ENCODE measurements at regions not wholly inside any gene's neighbourhood (a gene's known extent, or its start where the extent isn't known, plus 50 kb on each side); places are given as distances from the start of the nearest gene placed in this dataset.

DNA sequence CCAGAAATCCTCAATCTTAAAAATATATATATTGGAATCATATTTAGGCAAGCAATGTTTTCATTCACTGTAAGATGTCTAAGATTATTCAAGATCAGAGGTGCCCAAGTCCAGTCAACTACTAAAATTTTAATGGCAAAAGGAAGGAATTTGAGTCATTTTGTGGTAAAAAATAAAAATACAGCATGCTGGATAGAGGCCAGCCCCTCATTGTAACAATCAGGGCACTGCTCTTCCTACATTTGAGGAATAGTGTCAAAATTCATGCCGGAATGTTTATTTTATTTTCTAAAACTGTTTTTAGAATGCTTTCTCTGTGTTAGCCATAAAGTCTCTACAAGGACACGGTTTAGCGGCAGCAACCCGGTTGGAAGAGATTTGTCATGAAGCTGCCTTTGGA, 49.9 kb upstream of the SRD5A3 start:
- Histone ChIP-seq H3K9me3 (no peaks in the 10 kb centered on the region), H3K4me3 (no peak overlapping the region), H3K27ac (replicated peaks in 1 of 4) (no peak overlapping the region), H3K4me1 (peaks cover 0 to 4% (median 0%) of the 10 kb centered on the region in 4 donors), H3K27me3 (no peaks in the 10 kb centered on the region), H3K36me3 (no peaks in the 10 kb centered on the region)
- WGBS: 63% methylated on average over 4 of the region's 4 CpGs
- intact Hi-C loops (cut with DNase I): no loop called here
- TF ChIP-seq EP300 (IDR thresholded peaks at IDR 0.05) (no peak), CTCF (IDR thresholded peaks at IDR 0.05) (no peak), POLR2AphosphoS5 (IDR thresholded peaks at IDR 0.05) (no peak), POLR2A (IDR thresholded peaks at IDR 0.05; ENCODE audit: low read depth) (no peak)
- no peak for DNase-seq (ENCODE audit: extremely low spot score)

Small RNA genes in the stretch of these regions (small RNA-seq; reads per million reads assigned to genes)
- 0 reads per million in 3 donors for gene RN7SL822P
- 0 reads per million in 3 donors for gene RNU6-746P

Measured in esophagus muscularis mucosa (tissue), 4 donors.